WTC11 (cell line): ENCODE measurements at regions not wholly inside any gene's neighbourhood (a gene's known extent, or its start where the extent isn't known, plus 50 kb on each side); places are given as distances from the start of the nearest gene placed in this dataset.

Experiments used
- ATAC-seq: fragments of 200-7000 bp; cut with Tn5 transposase; 2 replicates; pipeline ENCODE4 v1.10.0; 2021; ENCODE audit warnings: mild to moderate bottlenecking, moderate library complexity
- CTCF ChIA-PET: fragments of 300-600 bp; sonication (Branson Sonifier 250); formaldehyde crosslinking; loops from one replicate; lab custom pipeline; 2021; ENCODE audit warnings: antibody characterized with exemption; lab: Charles Lee
- POLR2A ChIA-PET: fragments of 350-600 bp; sonication (Branson Sonifier 250); formaldehyde crosslinking; loops from one replicate; lab custom pipeline; 2021; ENCODE audit warnings: antibody characterized with exemption; lab: Charles Lee
- DNase-seq: peaks from one replicate; pipeline ENCODE4 v3.0.0; 2021; ENCODE audit warnings: low spot score
- H3K27ac Mint-ChIP-seq: 2 replicates; pipeline ENCODE4 v1.8.0; 2021; ENCODE audit warnings: mixed read lengths
- H3K27me3 Mint-ChIP-seq: 2 replicates; pipeline ENCODE4 v1.8.0; 2021; ENCODE audit warnings: low read depth, mild to moderate bottlenecking, moderate library complexity, mixed read lengths
- H3K36me3 Mint-ChIP-seq: 2 replicates; pipeline ENCODE4 v1.8.0; 2021; ENCODE audit warnings: mixed read lengths
- H3K4me1 Mint-ChIP-seq: 2 replicates; pipeline ENCODE4 v1.8.0; 2022; ENCODE audit warnings: mixed read lengths
- H3K4me3 Mint-ChIP-seq: 2 replicates; pipeline ENCODE4 v1.8.0; 2021; ENCODE audit warnings: mild to moderate bottlenecking, moderate library complexity, mixed read lengths
- H3K9me3 Mint-ChIP-seq: 2 replicates; pipeline ENCODE4 v1.8.0; 2021; ENCODE audit warnings: mixed read lengths
- CREM ChIP-seq: sonication (generic); formaldehyde crosslinking; IDR thresholded peaks from 2 replicates; pipeline ENCODE4 v1.8.1; 2022; ENCODE audit warnings: mild to moderate bottlenecking, missing genetic modification reagents, moderate library complexity
- ELF4 ChIP-seq: sonication (generic); formaldehyde crosslinking; IDR thresholded peaks from 2 replicates; pipeline ENCODE4 v1.8.1; 2022; ENCODE audit warnings: low read depth, mild to moderate bottlenecking, moderate library complexity, missing genetic modification reagents
- FOXJ3 ChIP-seq: sonication (generic); formaldehyde crosslinking; IDR thresholded peaks from 2 replicates; pipeline ENCODE4 v1.9.0; 2021; ENCODE audit warnings: missing genetic modification reagents, mild to moderate bottlenecking, borderline replicate concordance
- FOXK1 ChIP-seq: sonication (generic); formaldehyde crosslinking; IDR thresholded peaks from 2 replicates; pipeline ENCODE4 v1.8.0; 2022; ENCODE audit warnings: mild to moderate bottlenecking, moderate library complexity, missing genetic modification reagents
- FOXP4 ChIP-seq: sonication (generic); formaldehyde crosslinking; IDR thresholded peaks from 2 replicates; pipeline ENCODE4 v1.8.0; 2022; ENCODE audit warnings: mild to moderate bottlenecking, missing genetic modification reagents
- GABPB1 ChIP-seq: sonication (generic); formaldehyde crosslinking; IDR thresholded peaks from 2 replicates; pipeline ENCODE4 v1.8.1; 2023; ENCODE audit warnings: mild to moderate bottlenecking, missing genetic modification reagents
- GRHL2 ChIP-seq: fragments of 250-450 bp; sonication (Bioruptor Pico); IDR thresholded peaks from 2 replicates; pipeline ENCODE4 v1.8.0; 2022; ENCODE audit warnings: mild to moderate bottlenecking, moderate library complexity; ENCODE audit not compliant: insufficient replicate concordance, severe bottlenecking
- MYBL2 ChIP-seq: sonication (generic); formaldehyde crosslinking; IDR thresholded peaks from 2 replicates; pipeline ENCODE4 v1.8.1; 2023; ENCODE audit warnings: mild to moderate bottlenecking, moderate library complexity, missing genetic modification reagents
- SMAD3 ChIP-seq: sonication (generic); formaldehyde crosslinking; IDR thresholded peaks from 2 replicates; pipeline ENCODE4 v1.8.0; 2022; ENCODE audit warnings: missing genetic modification reagents, mild to moderate bottlenecking, borderline replicate concordance
- SP1 ChIP-seq: sonication (generic); formaldehyde crosslinking; conservative IDR thresholded peaks from 2 replicates; pipeline ENCODE4 v1.8.1; 2022; ENCODE audit warnings: missing genetic modification reagents
- TEAD4 ChIP-seq: sonication (generic); formaldehyde crosslinking; IDR thresholded peaks from 2 replicates; pipeline ENCODE4 v1.8.0; 2022; ENCODE audit warnings: mild to moderate bottlenecking, missing genetic modification reagents
- ZNF263 ChIP-seq: sonication (generic); formaldehyde crosslinking; IDR thresholded peaks from 2 replicates; pipeline ENCODE4 v1.8.1; 2022; ENCODE audit warnings: low read depth, mild to moderate bottlenecking, moderate library complexity, missing genetic modification reagents
- ZNF423 ChIP-seq: fragments of 250-450 bp; sonication (Bioruptor Pico); IDR thresholded peaks from 2 replicates; pipeline ENCODE4 v2.1.2; 2022; ENCODE audit warnings: mild to moderate bottlenecking, moderate library complexity
- ZNF671 ChIP-seq: fragments of 250-450 bp; sonication (Bioruptor Pico); IDR thresholded peaks from 2 replicates; pipeline ENCODE4 v1.8.0; 2021; ENCODE audit warnings: mild to moderate bottlenecking
- TF ChIP-seq, protein P1 (sequence below): sonication (generic); formaldehyde crosslinking; IDR thresholded peaks from 2 replicates; pipeline ENCODE4 v1.8.1; 2022; ENCODE audit warnings: low read depth, missing genetic modification reagents, borderline replicate concordance
- TF ChIP-seq, protein P2 (sequence below): sonication (generic); formaldehyde crosslinking; conservative IDR thresholded peaks from 2 replicates; pipeline ENCODE4 v1.8.1; 2023; ENCODE audit warnings: mild to moderate bottlenecking, low read depth, missing genetic modification reagents, moderate library complexity
- TF ChIP-seq, protein P3 (sequence below): sonication (generic); formaldehyde crosslinking; IDR thresholded peaks from 2 replicates; pipeline ENCODE4 v1.8.1; 2023; ENCODE audit warnings: mild to moderate bottlenecking, missing genetic modification reagents
- TF ChIP-seq, protein P4 (sequence below): sonication (generic); formaldehyde crosslinking; IDR thresholded peaks from 2 replicates; pipeline ENCODE4 v1.8.1; 2023; ENCODE audit warnings: mild to moderate bottlenecking, missing genetic modification reagents, moderate library complexity
- TF ChIP-seq, protein P5 (sequence below): fragments of 250-450 bp; sonication (Bioruptor Pico); IDR thresholded peaks from 2 replicates; pipeline ENCODE4 v1.9.0; 2021; ENCODE audit warnings: mild to moderate bottlenecking

DNA sequence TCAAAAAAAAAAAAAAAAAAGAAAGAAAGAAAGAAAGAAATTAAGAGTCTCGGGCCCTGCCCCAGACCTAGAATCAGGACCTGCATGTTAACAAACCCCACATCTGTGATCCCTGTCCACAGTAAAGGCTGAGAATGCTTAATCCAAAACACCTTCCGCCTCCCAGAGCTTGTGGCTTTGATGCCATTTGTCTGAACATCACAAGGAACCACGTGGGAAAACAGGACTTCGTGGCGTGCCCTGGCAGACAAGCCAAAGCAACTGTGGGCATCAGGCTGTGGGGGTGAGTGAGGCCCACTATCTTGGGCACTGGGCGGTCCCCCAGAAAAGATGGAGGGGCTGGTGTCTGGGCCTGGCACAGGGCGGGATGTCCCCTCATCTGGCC, 173.4 kb upstream of the CIBAR2 start:
- no peaks in the 10 kb centered on the region for H3K27me3 Mint-ChIP-seq
- H3K9me3 Mint-ChIP-seq = no peaks in the 10 kb centered on the region
- no peak for TF ChIP-seq ELF4
- TF ChIP-seq TEAD4 (CRISPR knock-in tag) = no peak
- TF ChIP-seq FOXP4 (CRISPR knock-in tag) = no peak
- TF ChIP-seq, protein P1, sequence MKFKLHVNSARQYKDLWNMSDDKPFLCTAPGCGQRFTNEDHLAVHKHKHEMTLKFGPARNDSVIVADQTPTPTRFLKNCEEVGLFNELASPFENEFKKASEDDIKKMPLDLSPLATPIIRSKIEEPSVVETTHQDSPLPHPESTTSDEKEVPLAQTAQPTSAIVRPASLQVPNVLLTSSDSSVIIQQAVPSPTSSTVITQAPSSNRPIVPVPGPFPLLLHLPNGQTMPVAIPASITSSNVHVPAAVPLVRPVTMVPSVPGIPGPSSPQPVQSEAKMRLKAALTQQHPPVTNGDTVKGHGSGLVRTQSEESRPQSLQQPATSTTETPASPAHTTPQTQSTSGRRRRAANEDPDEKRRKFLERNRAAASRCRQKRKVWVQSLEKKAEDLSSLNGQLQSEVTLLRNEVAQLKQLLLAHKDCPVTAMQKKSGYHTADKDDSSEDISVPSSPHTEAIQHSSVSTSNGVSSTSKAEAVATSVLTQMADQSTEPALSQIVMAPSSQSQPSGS = no peak
- TF ChIP-seq, protein P2, sequence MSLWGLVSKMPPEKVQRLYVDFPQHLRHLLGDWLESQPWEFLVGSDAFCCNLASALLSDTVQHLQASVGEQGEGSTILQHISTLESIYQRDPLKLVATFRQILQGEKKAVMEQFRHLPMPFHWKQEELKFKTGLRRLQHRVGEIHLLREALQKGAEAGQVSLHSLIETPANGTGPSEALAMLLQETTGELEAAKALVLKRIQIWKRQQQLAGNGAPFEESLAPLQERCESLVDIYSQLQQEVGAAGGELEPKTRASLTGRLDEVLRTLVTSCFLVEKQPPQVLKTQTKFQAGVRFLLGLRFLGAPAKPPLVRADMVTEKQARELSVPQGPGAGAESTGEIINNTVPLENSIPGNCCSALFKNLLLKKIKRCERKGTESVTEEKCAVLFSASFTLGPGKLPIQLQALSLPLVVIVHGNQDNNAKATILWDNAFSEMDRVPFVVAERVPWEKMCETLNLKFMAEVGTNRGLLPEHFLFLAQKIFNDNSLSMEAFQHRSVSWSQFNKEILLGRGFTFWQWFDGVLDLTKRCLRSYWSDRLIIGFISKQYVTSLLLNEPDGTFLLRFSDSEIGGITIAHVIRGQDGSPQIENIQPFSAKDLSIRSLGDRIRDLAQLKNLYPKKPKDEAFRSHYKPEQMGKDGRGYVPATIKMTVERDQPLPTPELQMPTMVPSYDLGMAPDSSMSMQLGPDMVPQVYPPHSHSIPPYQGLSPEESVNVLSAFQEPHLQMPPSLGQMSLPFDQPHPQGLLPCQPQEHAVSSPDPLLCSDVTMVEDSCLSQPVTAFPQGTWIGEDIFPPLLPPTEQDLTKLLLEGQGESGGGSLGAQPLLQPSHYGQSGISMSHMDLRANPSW (CRISPR knock-in tag) = no peak
- no peak for TF ChIP-seq SP1 (CRISPR knock-in tag)
- no peak for TF ChIP-seq FOXJ3
- TF ChIP-seq CREM (CRISPR knock-in tag) = no peak
- TF ChIP-seq, protein P3, sequence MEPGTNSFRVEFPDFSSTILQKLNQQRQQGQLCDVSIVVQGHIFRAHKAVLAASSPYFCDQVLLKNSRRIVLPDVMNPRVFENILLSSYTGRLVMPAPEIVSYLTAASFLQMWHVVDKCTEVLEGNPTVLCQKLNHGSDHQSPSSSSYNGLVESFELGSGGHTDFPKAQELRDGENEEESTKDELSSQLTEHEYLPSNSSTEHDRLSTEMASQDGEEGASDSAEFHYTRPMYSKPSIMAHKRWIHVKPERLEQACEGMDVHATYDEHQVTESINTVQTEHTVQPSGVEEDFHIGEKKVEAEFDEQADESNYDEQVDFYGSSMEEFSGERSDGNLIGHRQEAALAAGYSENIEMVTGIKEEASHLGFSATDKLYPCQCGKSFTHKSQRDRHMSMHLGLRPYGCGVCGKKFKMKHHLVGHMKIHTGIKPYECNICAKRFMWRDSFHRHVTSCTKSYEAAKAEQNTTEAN (CRISPR knock-in tag) = no peak
- no peak for TF ChIP-seq GRHL2
- TF ChIP-seq MYBL2 (CRISPR knock-in tag) = no peak
- TF ChIP-seq SMAD3 (CRISPR knock-in tag) = no peak
- TF ChIP-seq, protein P4, sequence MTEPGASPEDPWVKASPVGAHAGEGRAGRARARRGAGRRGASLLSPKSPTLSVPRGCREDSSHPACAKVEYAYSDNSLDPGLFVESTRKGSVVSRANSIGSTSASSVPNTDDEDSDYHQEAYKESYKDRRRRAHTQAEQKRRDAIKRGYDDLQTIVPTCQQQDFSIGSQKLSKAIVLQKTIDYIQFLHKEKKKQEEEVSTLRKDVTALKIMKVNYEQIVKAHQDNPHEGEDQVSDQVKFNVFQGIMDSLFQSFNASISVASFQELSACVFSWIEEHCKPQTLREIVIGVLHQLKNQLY (CRISPR knock-in tag) = no peak
- TF ChIP-seq ZNF671 = no peak
- CTCF ChIA-PET = interaction anchor here (0.7 to 3.0 kb wide), 4 partner anchors 10 to 108 kb away, joined by 3 to 11 read pairs (median 5); no protein-coding TSS in a partner anchor
- H3K4me3 Mint-ChIP-seq = no peak overlapping the region
- no peak overlapping the region for H3K27ac Mint-ChIP-seq
- ATAC-seq (no peak), DNase-seq (no peak)
- no peaks in the 10 kb centered on the region for H3K36me3 Mint-ChIP-seq
- H3K4me1 Mint-ChIP-seq = peaks cover 3% of the 10 kb centered on the region; the same call in 1 of the 2 replicates
- POLR2A ChIA-PET = interaction anchor here (0.7 kb wide), 1 partner anchor 49 kb away, joined by 5 read pairs; no protein-coding TSS in a partner anchor

DNA sequence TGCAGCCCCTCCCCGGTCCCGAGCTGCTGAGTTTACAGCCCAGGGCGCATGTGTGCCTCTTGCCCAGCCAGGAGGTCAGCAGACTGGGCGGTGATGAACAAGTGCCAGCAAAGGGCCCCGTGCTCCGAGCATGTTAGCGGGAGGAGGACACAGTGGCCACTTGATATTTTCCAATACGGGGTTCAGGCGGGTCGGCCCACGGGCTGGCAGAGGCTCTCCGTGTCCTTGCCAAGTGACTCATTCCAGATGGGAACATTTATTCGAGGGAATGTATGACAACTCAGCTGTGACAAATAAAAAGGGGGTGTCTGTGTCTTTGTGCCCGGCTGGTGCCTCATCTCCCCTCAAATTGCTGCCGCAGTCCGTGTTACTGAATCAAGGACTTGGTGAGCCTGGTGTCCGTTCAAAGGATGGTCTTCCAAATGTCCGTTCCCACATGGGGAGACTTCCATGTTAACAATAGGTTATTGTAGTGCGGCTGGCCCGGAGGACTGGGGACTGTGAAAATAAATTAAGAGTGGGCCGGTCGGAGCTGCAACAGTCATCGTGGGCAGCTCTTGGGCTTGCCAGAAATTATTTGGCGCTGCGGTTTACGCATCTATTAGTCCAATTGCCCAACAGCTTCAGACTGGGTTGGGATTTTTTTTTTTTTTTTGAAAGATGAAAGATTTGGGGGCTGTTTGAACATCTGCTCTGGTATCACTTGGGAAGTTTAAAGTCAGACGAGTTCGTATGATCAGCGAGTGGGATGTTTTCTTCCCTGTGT, 174.0 kb upstream of the CIBAR2 start:
- ATAC-seq = no peak

More for the DNA sequence above, 174.0 kb upstream of the CIBAR2 start:
- ChIA-PET CTCF (interaction anchor here (0.6 to 1.8 kb wide), 6 partner anchors 11 to 134 kb away, joined by 3 to 7 read pairs (median 4); no protein-coding TSS in a partner anchor), POLR2A (no interaction called here)
- Mint-ChIP-seq H3K36me3 (no peaks in the 10 kb centered on the region), H3K4me3 (no peak overlapping the region), H3K9me3 (no peaks in the 10 kb centered on the region), H3K27me3 (no peaks in the 10 kb centered on the region), H3K27ac (no peak overlapping the region), H3K4me1 (peaks cover 3% of the 10 kb centered on the region; the same call in 1 of the 2 replicates)
- DNase-seq = no peak
- TF ChIP-seq ZNF263 (CRISPR knock-in tag) = no peak
- TF ChIP-seq, protein P5, sequence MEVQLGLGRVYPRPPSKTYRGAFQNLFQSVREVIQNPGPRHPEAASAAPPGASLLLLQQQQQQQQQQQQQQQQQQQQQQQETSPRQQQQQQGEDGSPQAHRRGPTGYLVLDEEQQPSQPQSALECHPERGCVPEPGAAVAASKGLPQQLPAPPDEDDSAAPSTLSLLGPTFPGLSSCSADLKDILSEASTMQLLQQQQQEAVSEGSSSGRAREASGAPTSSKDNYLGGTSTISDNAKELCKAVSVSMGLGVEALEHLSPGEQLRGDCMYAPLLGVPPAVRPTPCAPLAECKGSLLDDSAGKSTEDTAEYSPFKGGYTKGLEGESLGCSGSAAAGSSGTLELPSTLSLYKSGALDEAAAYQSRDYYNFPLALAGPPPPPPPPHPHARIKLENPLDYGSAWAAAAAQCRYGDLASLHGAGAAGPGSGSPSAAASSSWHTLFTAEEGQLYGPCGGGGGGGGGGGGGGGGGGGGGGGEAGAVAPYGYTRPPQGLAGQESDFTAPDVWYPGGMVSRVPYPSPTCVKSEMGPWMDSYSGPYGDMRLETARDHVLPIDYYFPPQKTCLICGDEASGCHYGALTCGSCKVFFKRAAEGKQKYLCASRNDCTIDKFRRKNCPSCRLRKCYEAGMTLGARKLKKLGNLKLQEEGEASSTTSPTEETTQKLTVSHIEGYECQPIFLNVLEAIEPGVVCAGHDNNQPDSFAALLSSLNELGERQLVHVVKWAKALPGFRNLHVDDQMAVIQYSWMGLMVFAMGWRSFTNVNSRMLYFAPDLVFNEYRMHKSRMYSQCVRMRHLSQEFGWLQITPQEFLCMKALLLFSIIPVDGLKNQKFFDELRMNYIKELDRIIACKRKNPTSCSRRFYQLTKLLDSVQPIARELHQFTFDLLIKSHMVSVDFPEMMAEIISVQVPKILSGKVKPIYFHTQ (CRISPR knock-in tag) = no peak
- TF ChIP-seq FOXK1 = no peak
- TF ChIP-seq GABPB1 = no peak
- TF ChIP-seq ELF4 = no peak
- no peak for TF ChIP-seq SP1 (CRISPR knock-in tag)
- no peak for TF ChIP-seq ZNF423
